ENCODE measurements at regions not wholly inside any gene's neighbourhood (a gene's known extent, or its start where the extent isn't known, plus 50 kb on each side); places are given as distances from the start of the nearest gene placed in this dataset.

GRCh38 chr2:38432820-38433606 lies 55.9 kb upstream of the ATL2 start:
- TF ChIP-seq CTCF (IDR thresholded peaks at IDR 0.05; ENCODE audit: control insufficient read depth, insufficient read depth, low read depth, low read length, missing control alignments) = no peak
- H3K4me3 ChIP-seq (ENCODE audit: control insufficient read depth, low read depth, low read length) = no peak overlapping the region
- no peak for DNase-seq (ENCODE audit: low read depth)

GRCh38 chr2:38430597-38431207 lies 53.6 kb upstream of the ATL2 start:
- DNase-seq (ENCODE audit: low read depth) = no peak
- H3K4me3 ChIP-seq (ENCODE audit: control insufficient read depth, low read depth, low read length) = no peak overlapping the region
- TF ChIP-seq CTCF (IDR thresholded peaks at IDR 0.05; ENCODE audit: control insufficient read depth, insufficient read depth, low read depth, low read length, missing control alignments) = no peak

- TF ChIP-seq CTCF (IDR thresholded peaks at IDR 0.05; ENCODE audit: control insufficient read depth, insufficient read depth, low read depth, low read length, missing control alignments) = no peak
- H3K4me3 ChIP-seq (ENCODE audit: control insufficient read depth, low read depth, low read length) = no peak overlapping the region
- DNase-seq (ENCODE audit: low read depth) = no peak
Measured at GRCh38 chr2:38430196-38430595, 53.1 kb upstream of the ATL2 start.

GRCh38 chr2:38427936-38428335 lies 50.9 kb upstream of the ATL2 start:
- H3K4me3 ChIP-seq (ENCODE audit: control insufficient read depth, low read depth, low read length) = no peak overlapping the region
- no peak for TF ChIP-seq CTCF (IDR thresholded peaks at IDR 0.05; ENCODE audit: control insufficient read depth, insufficient read depth, low read depth, low read length, missing control alignments)
- no peak for DNase-seq (ENCODE audit: low read depth)

GRCh38 chr2:38427054-38427453 lies 50.0 kb upstream of the ATL2 start:
- no peak for TF ChIP-seq CTCF (IDR thresholded peaks at IDR 0.05; ENCODE audit: control insufficient read depth, insufficient read depth, low read depth, low read length, missing control alignments)
- no peak overlapping the region for H3K4me3 ChIP-seq (ENCODE audit: control insufficient read depth, low read depth, low read length)
- DNase-seq (ENCODE audit: low read depth) = no peak

Data from AG09309 (cell line).